HG03159 (cell line): ENCODE measurements at regions not wholly inside any gene's neighbourhood (a gene's known extent, or its start where the extent isn't known, plus 50 kb on each side); places are given as distances from the start of the nearest gene placed in this dataset.

Source experiments
- ATAC-seq: cut with Tn5 transposase; IDR thresholded peaks from one replicate; pipeline ENCODE4 v1.9.1; 2021; ENCODE audit warnings: mild to moderate bottlenecking, moderate library complexity; ENCODE audit not compliant: unreplicated experiment

GRCh38 chr4:124903995-124904722, 191.6 kb upstream of the ANKRD50 start:
- no peak for ATAC-seq

- no peak for ATAC-seq
These were observed 189.5 kb upstream of the ANKRD50 start for GRCh38 chr4:124902001-124902515.

- ATAC-seq: no peak
These were observed 187.5 kb upstream of the ANKRD50 start for GRCh38 chr4:124899997-124900396.

DNA sequence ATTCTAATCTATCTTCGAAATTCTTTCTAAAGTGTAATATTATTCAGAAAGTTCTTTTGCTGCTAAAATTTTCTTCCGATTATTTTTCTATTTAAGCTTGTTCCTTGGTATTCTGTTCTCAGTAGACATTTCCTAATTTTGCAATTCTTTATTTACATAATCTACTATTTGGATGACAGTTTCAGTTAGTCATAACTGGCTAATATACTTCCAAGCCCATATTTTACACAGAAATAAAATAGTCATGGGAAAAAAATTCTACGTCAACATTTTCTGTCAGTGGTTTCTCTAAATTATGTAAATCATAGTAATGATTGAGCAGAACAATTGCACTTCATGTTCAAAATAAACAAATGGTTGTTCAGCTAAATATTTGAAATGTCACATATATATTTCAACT, 178.0 kb upstream of the ANKRD50 start:
- no peak for ATAC-seq

DNA sequence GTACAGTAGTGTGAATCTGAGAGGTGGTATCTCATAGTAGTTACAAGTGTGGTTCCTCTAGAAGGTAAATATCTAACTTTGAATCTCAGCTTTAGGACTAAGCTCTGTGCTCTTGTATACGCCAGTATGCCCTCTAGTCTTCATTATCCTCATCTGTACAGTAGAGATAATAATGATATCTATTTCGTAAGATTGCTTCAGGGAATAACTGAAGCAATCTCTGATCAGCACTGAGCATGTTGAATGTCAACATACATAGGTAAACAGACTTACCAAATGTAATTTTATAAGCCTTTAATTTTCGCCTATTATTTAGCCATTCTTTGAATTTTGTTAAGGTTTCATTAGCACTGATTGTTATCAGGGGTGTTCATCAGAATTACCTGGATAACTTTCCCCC, 175.2 kb upstream of the ANKRD50 start:
- no peak for ATAC-seq

DNA sequence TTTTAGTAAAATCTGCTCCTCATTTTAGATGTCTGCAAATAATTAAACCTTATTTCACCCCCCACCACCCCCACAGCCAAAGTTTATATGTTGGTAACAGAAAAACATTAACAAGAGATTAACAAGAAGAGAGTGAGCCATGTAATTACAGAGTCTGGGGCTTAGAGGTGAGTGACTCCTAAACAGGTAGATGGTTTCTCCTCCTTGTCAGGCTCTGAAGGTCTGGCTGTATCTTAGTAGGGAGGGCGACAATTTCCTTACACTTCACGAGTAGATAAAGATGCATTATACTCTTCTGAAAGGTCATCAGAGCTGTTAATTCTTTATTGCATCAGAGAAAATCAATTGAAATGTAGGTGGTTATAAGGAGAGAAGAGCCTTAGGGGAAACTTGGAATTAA, 171.8 kb upstream of the ANKRD50 start:
- no peak for ATAC-seq

DNA sequence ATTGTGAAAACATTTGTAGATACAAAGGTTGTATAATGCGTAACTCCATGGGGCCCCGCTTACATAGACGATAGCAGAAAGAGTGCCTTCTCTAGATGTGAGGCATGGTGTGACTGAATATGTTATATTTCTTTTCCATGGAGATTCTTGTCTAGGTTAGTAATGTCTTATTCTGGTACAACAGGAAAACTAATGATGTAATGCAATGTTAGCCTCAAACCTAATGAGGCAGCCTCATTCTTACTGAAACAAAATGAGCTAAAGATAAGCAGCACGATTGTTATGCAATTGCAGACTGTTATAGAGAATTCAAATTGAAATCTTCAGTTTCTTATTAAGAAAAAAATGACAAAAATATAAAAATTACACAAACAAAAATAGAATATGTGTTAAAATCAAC, 171.1 kb upstream of the ANKRD50 start:
- no peak for ATAC-seq

DNA sequence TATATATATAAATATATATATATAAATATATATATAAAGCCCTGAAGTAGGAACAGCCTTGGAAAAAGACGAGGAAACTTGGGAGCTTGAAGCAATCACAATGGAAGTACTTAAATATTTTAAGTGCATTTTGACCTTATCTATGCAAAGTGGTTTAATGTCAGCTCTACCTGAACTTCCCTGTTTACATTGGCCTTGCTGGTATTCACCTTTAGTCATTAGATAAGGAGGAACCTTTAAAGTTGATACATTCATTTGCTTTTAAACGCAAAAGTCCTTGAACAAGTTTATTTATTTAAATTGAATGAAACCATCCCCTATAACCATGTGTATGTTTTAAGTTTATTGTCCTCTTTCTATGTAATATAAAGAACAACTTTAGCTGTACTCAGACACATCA, 166.7 kb upstream of the ANKRD50 start:
- ATAC-seq: no peak

GRCh38 chr4:124874172-124874450, 161.6 kb upstream of the ANKRD50 start:
- ATAC-seq: no peak

DNA sequence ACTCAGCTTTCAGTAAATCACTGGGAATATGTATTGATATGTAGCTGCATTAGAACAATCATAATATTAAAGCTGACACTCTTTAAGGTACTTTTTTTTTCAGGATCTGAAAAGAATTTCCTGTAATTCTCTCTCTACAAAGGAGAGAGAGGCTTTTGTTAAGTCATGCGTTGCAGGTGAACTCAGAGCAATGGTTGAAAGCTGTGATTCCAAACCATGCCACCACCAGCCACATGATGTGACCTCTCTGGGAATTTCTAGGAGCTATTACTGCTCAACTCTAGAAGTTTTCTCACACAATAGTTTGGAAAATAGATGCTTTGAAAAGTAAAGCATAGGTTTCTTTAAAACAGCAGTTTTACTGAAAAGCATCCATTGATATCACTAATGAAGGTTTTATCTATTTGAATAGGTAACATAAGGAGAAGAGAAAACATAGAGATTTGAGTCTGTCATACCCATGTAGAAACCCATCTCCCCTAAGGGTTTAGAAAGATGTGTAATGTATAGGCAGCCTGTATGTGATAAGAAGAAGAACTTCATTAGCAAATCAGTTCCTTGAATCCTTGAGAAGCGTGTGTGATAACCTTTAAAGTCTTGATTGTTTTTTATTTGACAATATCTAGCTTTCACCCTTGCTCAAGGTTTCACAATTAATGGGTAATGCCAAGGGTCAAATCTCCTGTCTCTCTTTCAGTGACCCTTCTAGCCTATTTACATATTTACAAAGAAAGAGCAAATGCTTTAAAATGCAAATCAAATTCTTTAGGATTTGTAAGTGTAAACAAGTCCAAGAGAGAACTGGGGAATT, 161.0 kb upstream of the ANKRD50 start:
- ATAC-seq: no peak

DNA sequence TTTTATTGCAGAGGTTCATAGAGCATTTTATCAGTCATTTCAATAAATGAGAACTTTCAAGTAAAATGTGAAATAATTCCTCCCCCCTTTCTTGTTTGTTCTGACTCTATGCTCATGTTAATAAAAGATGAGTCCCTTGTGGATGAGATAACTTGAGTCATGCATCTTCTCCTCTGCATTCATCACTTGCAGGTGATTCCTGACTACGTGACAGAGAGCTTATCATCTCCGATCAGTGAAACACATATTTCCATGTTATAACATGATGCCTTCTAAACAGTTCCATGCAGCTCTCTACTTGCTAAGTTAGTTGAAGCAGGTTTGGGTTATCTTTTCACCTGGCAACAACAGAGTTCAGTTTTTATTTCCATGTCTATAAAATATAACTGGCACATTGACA, 160.1 kb upstream of the ANKRD50 start:
- no peak for ATAC-seq

DNA sequence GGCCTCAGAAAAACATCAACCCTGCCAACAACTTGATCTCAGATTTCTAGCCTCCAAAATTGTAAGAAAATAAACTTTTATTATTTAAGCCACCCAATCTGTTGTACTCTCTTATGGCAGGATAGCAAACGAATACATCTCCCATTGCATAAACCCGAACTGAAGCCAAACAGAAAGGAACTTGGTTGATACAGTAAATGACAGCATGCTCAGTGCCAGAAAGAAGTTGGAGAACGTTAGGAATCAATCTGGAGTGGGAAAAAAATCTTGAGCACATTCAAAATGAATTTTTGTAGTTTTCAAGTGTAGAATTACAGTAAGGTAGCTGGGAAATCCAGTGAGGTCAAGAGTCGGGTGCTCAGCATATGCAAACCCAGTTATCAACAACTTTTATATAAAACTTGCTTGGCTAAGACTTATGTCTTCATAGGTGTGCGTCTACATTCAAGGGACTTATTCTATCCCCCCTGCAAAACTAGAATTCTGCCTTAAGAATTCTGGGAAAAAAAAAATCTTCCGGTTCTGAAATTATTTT, 157.5 kb upstream of the ANKRD50 start:
- no peak for ATAC-seq

GRCh38 chr4:124868495-124868894, 156.0 kb upstream of the ANKRD50 start:
- ATAC-seq: no peak

DNA sequence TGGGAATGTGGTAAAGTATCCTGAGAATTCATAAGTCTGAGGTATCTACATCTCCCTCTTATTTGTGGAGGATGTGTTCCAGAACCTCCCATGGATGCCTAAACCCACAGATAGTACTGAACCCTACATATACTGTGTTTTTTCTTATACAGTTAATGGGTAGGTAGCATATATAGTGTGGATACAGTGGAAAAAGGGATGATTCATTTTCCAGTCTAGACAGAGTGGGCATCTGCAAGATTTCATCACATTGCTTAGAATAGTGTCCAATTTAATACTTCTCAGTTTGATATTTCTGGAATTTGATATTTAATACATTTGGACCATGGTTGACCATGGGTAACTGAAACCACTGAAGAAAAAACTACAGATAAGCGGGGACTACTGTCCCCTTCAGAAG, 155.0 kb upstream of the ANKRD50 start:
- ATAC-seq: no peak

- ATAC-seq: no peak
These were observed 153.8 kb upstream of the ANKRD50 start for GRCh38 chr4:124866301-124866700.

GRCh38 chr4:124863040-124863545, 150.6 kb upstream of the ANKRD50 start:
- no peak for ATAC-seq

DNA sequence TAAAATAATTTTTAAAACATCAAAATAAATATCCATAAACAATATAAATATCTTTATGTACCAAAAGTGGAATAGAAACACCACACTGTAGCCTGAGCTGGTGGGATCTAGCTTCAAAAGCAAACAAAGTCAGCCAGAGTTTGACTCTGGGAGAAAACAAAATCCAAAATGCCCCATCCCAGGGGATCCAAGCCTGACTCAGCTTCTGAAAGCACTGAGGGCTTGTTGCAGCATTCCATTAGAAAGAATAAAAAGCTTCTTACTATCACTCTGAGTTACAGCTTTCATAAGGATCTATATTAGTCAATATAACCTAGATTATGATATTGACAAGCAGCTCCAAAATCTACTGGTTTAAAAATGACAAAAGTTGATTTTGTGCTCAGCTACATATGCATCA, 149.7 kb upstream of the ANKRD50 start:
- no peak for ATAC-seq

GRCh38 chr4:124861761-124862160, 149.2 kb upstream of the ANKRD50 start:
- no peak for ATAC-seq

DNA sequence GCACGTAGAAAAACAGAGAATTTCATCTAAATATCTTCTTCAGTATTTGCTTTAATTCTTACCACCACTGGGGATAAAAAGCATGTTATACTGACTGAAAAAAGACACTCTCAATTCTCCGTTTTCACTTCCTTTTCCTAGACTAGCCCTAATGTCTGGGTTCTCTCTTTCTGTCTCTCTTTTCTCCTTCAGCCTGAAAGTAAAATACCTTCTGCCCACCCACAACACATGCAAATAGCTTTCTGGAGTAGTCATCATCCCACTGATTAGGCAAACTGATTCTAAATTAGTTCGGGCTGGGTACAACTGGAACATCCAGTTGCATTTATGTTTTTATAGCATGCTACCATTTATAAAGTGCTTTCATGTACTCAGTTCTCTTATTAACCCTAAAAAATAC, 142.4 kb upstream of the ANKRD50 start:
- ATAC-seq: peak; percentile 71

- no peak for ATAC-seq
These were observed 139.2 kb upstream of the ANKRD50 start for GRCh38 chr4:124851741-124852140.

- ATAC-seq: no peak
These were observed 133.8 kb upstream of the ANKRD50 start for GRCh38 chr4:124846306-124846705.

DNA sequence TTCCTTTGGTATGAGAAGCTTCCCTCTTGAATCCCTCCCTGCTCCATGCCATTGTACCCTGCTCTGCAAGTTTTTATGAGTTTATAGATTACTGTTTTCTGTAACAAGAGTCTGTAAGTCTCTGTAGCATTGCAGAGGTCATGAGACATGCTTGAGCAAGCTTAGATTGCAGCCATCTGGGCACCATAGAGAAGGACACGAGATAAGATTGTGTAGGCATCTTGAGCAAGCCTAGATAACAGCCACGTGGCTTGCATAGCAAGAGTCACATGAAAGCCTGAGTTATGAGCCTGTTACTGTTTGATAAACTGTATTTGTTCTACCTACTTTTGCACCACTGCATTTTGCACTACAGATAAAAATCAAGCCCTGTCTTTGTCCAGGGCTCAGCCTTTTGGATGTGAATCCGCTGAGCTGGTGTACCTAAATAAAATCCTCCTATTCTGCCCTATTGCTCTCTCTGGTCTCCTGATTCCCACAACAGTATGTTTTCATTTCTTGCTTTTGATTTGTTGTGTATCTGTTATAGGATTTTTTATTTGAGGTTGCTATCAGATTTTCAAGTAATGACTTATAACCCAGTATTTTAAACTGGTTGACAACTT, 127.4 kb upstream of the ANKRD50 start:
- ATAC-seq: no peak
